ENCODE measurements at regions not wholly inside any gene's neighbourhood (a gene's known extent, or its start where the extent isn't known, plus 50 kb on each side); places are given as distances from the start of the nearest gene placed in this dataset.

DNA sequence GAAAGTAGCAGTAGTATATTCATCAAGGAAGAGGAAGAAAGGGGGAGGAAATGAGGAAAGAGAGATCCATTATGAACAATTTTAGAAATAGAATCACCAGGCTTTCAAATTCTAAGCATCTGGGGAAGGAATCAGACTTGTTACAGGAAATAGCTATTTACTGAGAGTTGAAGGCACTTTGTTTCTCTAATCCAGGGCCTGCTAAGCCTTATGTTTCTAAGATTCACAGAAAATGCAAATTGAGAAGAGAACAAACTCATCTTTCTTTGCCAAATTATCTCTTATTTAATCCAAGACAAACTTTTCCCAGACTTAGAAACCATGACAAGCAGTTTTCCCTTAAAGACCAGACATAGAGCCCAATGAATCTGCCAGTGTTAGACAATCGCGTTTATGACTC is 528.0 kb upstream of the NMUR2 start (continued):
- TF ChIP-seq MXI1 (IDR thresholded peaks at IDR 0.05; ENCODE audit: low read depth, low read length) (no peak), GATAD2B (conservative IDR thresholded peaks at IDR 0.05; ENCODE audit: low read depth) (no peak), NFIC (IDR thresholded peaks at IDR 0.05; ENCODE audit: low read depth, low read length) (no peak)
- TF ChIP-seq, protein P1, sequence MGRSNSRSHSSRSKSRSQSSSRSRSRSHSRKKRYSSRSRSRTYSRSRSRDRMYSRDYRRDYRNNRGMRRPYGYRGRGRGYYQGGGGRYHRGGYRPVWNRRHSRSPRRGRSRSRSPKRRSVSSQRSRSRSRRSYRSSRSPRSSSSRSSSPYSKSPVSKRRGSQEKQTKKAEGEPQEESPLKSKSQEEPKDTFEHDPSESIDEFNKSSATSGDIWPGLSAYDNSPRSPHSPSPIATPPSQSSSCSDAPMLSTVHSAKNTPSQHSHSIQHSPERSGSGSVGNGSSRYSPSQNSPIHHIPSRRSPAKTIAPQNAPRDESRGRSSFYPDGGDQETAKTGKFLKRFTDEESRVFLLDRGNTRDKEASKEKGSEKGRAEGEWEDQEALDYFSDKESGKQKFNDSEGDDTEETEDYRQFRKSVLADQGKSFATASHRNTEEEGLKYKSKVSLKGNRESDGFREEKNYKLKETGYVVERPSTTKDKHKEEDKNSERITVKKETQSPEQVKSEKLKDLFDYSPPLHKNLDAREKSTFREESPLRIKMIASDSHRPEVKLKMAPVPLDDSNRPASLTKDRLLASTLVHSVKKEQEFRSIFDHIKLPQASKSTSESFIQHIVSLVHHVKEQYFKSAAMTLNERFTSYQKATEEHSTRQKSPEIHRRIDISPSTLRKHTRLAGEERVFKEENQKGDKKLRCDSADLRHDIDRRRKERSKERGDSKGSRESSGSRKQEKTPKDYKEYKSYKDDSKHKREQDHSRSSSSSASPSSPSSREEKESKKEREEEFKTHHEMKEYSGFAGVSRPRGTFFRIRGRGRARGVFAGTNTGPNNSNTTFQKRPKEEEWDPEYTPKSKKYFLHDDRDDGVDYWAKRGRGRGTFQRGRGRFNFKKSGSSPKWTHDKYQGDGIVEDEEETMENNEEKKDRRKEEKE (IDR thresholded peaks at IDR 0.05): no peak
- TF ChIP-seq, protein P2, sequence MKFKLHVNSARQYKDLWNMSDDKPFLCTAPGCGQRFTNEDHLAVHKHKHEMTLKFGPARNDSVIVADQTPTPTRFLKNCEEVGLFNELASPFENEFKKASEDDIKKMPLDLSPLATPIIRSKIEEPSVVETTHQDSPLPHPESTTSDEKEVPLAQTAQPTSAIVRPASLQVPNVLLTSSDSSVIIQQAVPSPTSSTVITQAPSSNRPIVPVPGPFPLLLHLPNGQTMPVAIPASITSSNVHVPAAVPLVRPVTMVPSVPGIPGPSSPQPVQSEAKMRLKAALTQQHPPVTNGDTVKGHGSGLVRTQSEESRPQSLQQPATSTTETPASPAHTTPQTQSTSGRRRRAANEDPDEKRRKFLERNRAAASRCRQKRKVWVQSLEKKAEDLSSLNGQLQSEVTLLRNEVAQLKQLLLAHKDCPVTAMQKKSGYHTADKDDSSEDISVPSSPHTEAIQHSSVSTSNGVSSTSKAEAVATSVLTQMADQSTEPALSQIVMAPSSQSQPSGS (IDR thresholded peaks at IDR 0.05; ENCODE audit: low read length): no peak

DNA sequence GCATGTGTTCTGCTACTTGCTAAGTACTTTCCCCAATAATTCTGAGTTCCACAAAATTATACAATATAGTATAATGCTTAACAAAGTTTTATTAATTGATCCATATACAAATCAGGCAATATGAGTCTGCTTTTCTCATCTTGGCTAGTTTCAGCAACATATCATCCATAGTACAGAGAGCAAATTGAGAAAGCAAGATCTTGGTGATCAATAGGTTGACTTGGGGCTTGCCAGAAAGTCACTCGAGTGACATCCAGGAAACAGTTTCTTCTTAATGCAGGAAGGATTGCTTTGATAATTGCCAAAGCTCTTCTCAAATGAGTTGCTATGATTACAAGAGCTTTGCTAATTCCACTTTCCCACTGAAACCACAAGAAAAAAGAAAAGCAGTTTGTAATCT is 533.6 kb upstream of the NMUR2 start:
- ChIA-PET POLR2A (no interaction called here), CTCF (no interaction called here)
- no peaks in the 10 kb centered on the region for H3K79me2 ChIP-seq (ENCODE audit: control insufficient read depth, insufficient read depth, low read length)
- TF ChIP-seq FOS (IDR thresholded peaks at IDR 0.05; ENCODE audit: borderline replicate concordance, extremely low read depth, insufficient read length) (no peak), BRCA1 (IDR thresholded peaks at IDR 0.05; ENCODE audit: low read depth, low read length) (no peak), SMAD5 (IDR thresholded peaks at IDR 0.05; ENCODE audit: low read depth) (no peak), PML (IDR thresholded peaks at IDR 0.05; ENCODE audit: low read length) (no peak), SMARCA5 (IDR thresholded peaks at IDR 0.05) (no peak), YY1 (IDR thresholded peaks at IDR 0.05; ENCODE audit: low read depth, low read length) (no peak), SREBF1 (IDR thresholded peaks at IDR 0.05; ENCODE audit: low read length) (no peak), BCL11A (IDR thresholded peaks at IDR 0.05; ENCODE audit: low read depth, low read length) (no peak), SREBF2 (IDR thresholded peaks at IDR 0.05; ENCODE audit: low read length) (no peak), ZNF622 (IDR thresholded peaks at IDR 0.05) (no peak), MTA3 (IDR thresholded peaks at IDR 0.05; ENCODE audit: borderline replicate concordance, low read length) (no peak), MYC (IDR thresholded peaks at IDR 0.05; ENCODE audit: insufficient read depth, insufficient read length, insufficient replicate concordance, low read length, severe bottlenecking) (no peak), ZBED1 (IDR thresholded peaks at IDR 0.05; ENCODE audit: borderline replicate concordance) (no peak), MXI1 (IDR thresholded peaks at IDR 0.05; ENCODE audit: low read depth, low read length) (no peak)
- TF ChIP-seq, protein P3, sequence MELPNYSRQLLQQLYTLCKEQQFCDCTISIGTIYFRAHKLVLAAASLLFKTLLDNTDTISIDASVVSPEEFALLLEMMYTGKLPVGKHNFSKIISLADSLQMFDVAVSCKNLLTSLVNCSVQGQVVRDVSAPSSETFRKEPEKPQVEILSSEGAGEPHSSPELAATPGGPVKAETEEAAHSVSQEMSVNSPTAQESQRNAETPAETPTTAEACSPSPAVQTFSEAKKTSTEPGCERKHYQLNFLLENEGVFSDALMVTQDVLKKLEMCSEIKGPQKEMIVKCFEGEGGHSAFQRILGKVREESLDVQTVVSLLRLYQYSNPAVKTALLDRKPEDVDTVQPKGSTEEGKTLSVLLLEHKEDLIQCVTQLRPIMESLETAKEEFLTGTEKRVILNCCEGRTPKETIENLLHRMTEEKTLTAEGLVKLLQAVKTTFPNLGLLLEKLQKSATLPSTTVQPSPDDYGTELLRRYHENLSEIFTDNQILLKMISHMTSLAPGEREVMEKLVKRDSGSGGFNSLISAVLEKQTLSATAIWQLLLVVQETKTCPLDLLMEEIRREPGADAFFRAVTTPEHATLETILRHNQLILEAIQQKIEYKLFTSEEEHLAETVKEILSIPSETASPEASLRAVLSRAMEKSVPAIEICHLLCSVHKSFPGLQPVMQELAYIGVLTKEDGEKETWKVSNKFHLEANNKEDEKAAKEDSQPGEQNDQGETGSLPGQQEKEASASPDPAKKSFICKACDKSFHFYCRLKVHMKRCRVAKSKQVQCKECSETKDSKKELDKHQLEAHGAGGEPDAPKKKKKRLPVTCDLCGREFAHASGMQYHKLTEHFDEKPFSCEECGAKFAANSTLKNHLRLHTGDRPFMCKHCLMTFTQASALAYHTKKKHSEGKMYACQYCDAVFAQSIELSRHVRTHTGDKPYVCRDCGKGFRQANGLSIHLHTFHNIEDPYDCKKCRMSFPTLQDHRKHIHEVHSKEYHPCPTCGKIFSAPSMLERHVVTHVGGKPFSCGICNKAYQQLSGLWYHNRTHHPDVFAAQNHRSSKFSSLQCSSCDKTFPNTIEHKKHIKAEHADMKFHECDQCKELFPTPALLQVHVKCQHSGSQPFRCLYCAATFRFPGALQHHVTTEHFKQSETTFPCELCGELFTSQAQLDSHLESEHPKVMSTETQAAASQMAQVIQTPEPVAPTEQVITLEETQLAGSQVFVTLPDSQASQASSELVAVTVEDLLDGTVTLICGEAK (IDR thresholded peaks at IDR 0.05; ENCODE audit: borderline replicate concordance): no peak

More for the DNA sequence above, 533.6 kb upstream of the NMUR2 start:
- Histone ChIP-seq H3K4me3 (no peak overlapping the region), H2AFZ (ENCODE audit: control insufficient read depth, low read depth, low read length) (no peak overlapping the region), H3K9me3 (replicated peaks; ENCODE audit: control insufficient read depth, insufficient read depth, low read length) (no peaks in the 10 kb centered on the region), H3K27me3 (replicated peaks in 1 of 2; ENCODE audit: control insufficient read depth in 2 of 2, insufficient read depth in 2 of 2, low read length in 1 of 2) (no peaks in the 10 kb centered on the region), H3K4me2 (ENCODE audit: control insufficient read depth, insufficient read depth) (no peak overlapping the region), H4K20me1 (ENCODE audit: control insufficient read depth, insufficient read depth) (no peaks in the 10 kb centered on the region), H3K4me1 (ENCODE audit: control insufficient read depth, insufficient read depth, low read length) (no peaks in the 10 kb centered on the region), H3K36me3 (ENCODE audit: control insufficient read depth in 2 of 2, insufficient read depth in 2 of 2, low read length in 1 of 2) (no peaks in the 10 kb centered on the region), H3K9ac (ENCODE audit: control insufficient read depth, insufficient read depth, low read length) (no peak overlapping the region), H3K27ac (ENCODE audit: control insufficient read depth, insufficient read depth) (no peak overlapping the region)
- SMC1A ChIA-PET (ENCODE audit: uncharacterized antibody, unreplicated experiment): no interaction called here
- in situ Hi-C loops (cut with MboI): no loop called here
- intact Hi-C loops (cut with micrococcal nuclease; ENCODE audit: unreplicated experiment): no loop called here
- DNase-seq (ENCODE audit: low read depth, low spot score): no peak
- no peak for ATAC-seq
- 44% methylated on average over 1 of the region's 1 CpG for WGBS (ENCODE audit: insufficient coverage, insufficient replicate concordance, low lambda C conversion rate, missing lambda C conversion rate)
- no peak for FAIRE-seq
- BruUV-seq (replicated peaks): no TSS peak
- RAD21 ChIA-PET (ENCODE audit: unreplicated experiment): no interaction called here
